ENCODE measurements at regions not wholly inside any gene's neighbourhood (a gene's known extent, or its start where the extent isn't known, plus 50 kb on each side); places are given as distances from the start of the nearest gene placed in this dataset.
"Not testable (repeated sequence)": the region's sequence is repeated elsewhere in the genome, so short reads cannot be mapped to it uniquely, and the experiment has no call there.

- not testable (repeated sequence) for DNase-seq (ENCODE audit: low spot score)
Observed at GRCh38 chr14:19511055-19511454, 76.9 kb upstream of the POTEG start.

- DNase-seq (ENCODE audit: low spot score), result not testable (repeated sequence)
Observed at GRCh38 chr14:19489475-19489874, 55.3 kb upstream of the POTEG start.

DNA sequence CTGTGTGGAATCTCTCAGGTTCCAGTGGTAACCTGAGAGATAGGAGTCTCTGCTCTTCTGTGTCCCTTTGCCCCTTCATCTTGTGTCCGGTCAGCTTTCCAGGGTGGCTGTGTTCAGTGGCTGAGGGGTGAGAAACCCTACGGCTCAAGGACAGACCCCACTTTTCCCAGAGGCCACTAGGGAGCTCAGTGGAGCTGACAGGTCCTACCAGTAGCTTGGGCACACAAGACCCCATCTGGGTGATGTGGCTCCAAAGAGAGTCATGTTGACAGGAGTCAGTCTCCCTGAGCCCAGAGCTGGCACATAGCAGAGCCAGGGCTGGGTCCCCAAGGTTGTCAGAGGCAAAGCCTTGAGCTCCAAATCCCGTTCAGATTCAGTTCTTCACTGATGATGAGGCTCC, 54.3 kb upstream of the POTEG start:
- DNase-seq (ENCODE audit: low spot score), result not testable (repeated sequence)

DNA sequence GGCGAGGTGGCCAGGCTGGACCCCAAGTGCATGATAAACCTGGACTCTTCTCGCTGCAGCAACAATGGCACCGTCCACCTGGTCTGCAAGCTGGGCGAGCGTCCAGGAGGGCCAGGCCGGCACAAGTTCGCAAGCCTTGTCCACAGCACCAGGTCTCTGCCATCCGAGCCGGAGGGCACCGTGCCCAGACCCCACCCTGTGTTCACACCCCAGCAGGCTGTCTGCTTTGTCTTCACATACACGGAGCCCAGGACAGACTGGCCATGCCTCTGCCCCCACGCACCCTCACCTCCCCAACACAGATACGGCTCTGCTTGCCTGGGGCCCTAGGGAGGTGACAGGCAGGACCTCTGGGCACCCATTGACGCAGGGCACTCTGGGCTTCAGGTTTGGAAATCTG, 53.5 kb upstream of the POTEG start:
- DNase-seq (ENCODE audit: low spot score), result not testable (repeated sequence)

- DNase-seq (ENCODE audit: low spot score), result not testable (repeated sequence)
Observed at GRCh38 chr14:19487265-19487664, 53.1 kb upstream of the POTEG start.

GRCh38 chr14:19485346-19485745, 51.2 kb upstream of the POTEG start:
- peak; percentile 38 for DNase-seq (ENCODE audit: low spot score)

All from ureter (tissue), 1 donor.